ENCODE measurements at regions not wholly inside any gene's neighbourhood (a gene's known extent, or its start where the extent isn't known, plus 50 kb on each side); places are given as distances from the start of the nearest gene placed in this dataset.

DNA sequence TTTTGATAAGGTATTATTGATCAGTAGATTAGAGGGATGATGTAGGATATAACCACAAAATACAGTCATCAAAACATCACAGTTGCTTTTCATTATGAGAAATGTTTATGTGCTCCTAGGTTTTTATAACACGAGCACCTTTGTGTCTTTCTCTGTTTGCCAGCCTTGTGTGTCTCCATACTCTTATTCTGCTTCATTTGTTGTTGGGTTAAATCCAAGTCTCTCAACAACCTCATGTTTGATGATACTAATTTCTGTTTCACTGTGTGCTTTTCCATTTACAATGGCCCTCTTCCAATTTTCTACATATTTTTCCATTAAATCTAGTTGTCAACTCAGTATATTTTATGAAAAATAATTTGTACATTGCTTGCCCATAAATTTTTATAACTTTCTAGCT, 107.7 kb upstream of the POU2AF2 start:
- Histone ChIP-seq H3K27me3 (ENCODE audit: control insufficient read depth, insufficient read depth, low read length) (no peaks in the 10 kb centered on the region), H3K36me3 (ENCODE audit: control insufficient read depth, insufficient read depth, low read length) (no peaks in the 10 kb centered on the region), H3K4me3 (ENCODE audit: low read depth, low read length) (no peak overlapping the region)
- FAIRE-seq (no peak), DNase-seq (ENCODE audit: low read depth) (no peak)
- TF ChIP-seq, protein P1, sequence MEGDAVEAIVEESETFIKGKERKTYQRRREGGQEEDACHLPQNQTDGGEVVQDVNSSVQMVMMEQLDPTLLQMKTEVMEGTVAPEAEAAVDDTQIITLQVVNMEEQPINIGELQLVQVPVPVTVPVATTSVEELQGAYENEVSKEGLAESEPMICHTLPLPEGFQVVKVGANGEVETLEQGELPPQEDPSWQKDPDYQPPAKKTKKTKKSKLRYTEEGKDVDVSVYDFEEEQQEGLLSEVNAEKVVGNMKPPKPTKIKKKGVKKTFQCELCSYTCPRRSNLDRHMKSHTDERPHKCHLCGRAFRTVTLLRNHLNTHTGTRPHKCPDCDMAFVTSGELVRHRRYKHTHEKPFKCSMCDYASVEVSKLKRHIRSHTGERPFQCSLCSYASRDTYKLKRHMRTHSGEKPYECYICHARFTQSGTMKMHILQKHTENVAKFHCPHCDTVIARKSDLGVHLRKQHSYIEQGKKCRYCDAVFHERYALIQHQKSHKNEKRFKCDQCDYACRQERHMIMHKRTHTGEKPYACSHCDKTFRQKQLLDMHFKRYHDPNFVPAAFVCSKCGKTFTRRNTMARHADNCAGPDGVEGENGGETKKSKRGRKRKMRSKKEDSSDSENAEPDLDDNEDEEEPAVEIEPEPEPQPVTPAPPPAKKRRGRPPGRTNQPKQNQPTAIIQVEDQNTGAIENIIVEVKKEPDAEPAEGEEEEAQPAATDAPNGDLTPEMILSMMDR (IDR thresholded peaks at IDR 0.05; ENCODE audit: insufficient read depth, low read length, severe bottlenecking), result no peak

GRCh38 chr11:111135778-111136570, 109.6 kb upstream of the POU2AF2 start:
- no peaks in the 10 kb centered on the region for H3K27me3 ChIP-seq (ENCODE audit: control insufficient read depth, insufficient read depth, low read length)
- DNase-seq (ENCODE audit: low read depth) (no peak), FAIRE-seq (no peak)
- no peaks in the 10 kb centered on the region for H3K36me3 ChIP-seq (ENCODE audit: control insufficient read depth, insufficient read depth, low read length)
- TF ChIP-seq, protein P1 (IDR thresholded peaks at IDR 0.05; ENCODE audit: insufficient read depth, low read length, severe bottlenecking), result no peak
- no peak overlapping the region for H3K4me3 ChIP-seq (ENCODE audit: low read depth, low read length)

- Histone ChIP-seq H3K36me3 (ENCODE audit: control insufficient read depth, insufficient read depth, low read length) (no peaks in the 10 kb centered on the region), H3K27me3 (ENCODE audit: control insufficient read depth, insufficient read depth, low read length) (no peaks in the 10 kb centered on the region), H3K4me3 (ENCODE audit: low read depth, low read length) (no peak overlapping the region)
- DNase-seq (ENCODE audit: low read depth) (no peak), FAIRE-seq (peak; percentile 43)
- TF ChIP-seq, protein P1 (IDR thresholded peaks at IDR 0.05; ENCODE audit: insufficient read depth, low read length, severe bottlenecking), result no peak
These were observed 110.4 kb upstream of the POU2AF2 start for GRCh38 chr11:111135101-111135500.

- no peak overlapping the region for H3K4me3 ChIP-seq (ENCODE audit: low read depth, low read length)
- FAIRE-seq (no peak), DNase-seq (ENCODE audit: low read depth) (no peak)
- no peaks in the 10 kb centered on the region for H3K27me3 ChIP-seq (ENCODE audit: control insufficient read depth, insufficient read depth, low read length)
- TF ChIP-seq, protein P1 (IDR thresholded peaks at IDR 0.05; ENCODE audit: insufficient read depth, low read length, severe bottlenecking), result no peak
- H3K36me3 ChIP-seq (ENCODE audit: control insufficient read depth, insufficient read depth, low read length), result no peaks in the 10 kb centered on the region
These were observed 117.3 kb upstream of the POU2AF2 start for GRCh38 chr11:111128076-111128870.

DNA sequence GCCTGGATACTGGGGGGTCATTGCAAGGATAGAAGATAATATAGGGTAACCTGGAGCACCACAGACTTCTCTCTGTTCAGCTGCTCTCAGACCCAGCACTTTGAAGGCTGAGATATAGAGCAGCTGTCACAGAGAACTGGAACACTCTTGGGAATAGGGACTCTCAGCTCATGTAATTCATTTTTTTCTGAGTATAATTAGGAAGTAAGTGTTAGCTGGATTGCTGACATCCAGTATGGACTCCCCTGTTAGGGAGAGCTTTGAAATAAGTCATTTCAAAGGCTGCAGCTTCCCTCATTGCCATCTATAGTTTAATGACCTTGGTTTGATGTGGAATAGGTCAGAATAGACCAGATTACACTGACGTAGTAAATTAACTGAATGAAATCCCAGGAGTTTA, 120.8 kb upstream of the POU2AF2 start:
- DNase-seq (ENCODE audit: low read depth) (no peak), FAIRE-seq (no peak)
- H3K36me3 ChIP-seq (ENCODE audit: control insufficient read depth, insufficient read depth, low read length), result no peaks in the 10 kb centered on the region

More for the DNA sequence above, 120.8 kb upstream of the POU2AF2 start:
- H3K4me3 ChIP-seq (ENCODE audit: low read depth, low read length), result no peak overlapping the region
- H3K27me3 ChIP-seq (ENCODE audit: control insufficient read depth, insufficient read depth, low read length), result no peaks in the 10 kb centered on the region
- TF ChIP-seq, protein P1 (IDR thresholded peaks at IDR 0.05; ENCODE audit: insufficient read depth, low read length, severe bottlenecking), result no peak

All from bronchial epithelial cell (primary cell).